HG03066 (cell line): ENCODE measurements at regions not wholly inside any gene's neighbourhood (a gene's known extent, or its start where the extent isn't known, plus 50 kb on each side); places are given as distances from the start of the nearest gene placed in this dataset.
"Not testable (repeated sequence)": the region's sequence is repeated elsewhere in the genome, so short reads cannot be mapped to it uniquely, and the experiment has no call there.

Experiments used
- ATAC-seq: cut with Tn5 transposase; IDR thresholded peaks from one replicate; pipeline ENCODE4 v1.9.1; 2021; ENCODE audit warnings: low read depth; ENCODE audit not compliant: unreplicated experiment

DNA sequence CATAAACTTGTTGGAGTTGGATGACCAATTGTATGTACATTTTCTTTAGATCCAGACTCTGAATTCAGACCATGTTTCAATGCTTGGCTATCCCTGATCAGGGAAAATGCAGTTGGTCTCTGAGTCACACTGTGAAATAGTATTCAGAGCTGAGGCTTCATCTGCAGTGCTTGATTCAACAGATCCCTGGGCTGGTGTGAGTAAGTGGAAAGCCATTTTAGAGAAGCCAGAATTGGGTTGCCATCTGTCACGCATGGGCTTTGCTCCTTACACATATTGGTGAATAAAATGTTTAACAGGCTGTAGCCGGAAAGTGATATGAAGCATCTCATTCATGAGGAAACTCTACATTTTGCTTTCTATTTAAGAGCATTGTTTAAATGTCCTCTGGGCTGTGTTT is 50.0 kb upstream of the ACYP2 start:
- no peak for ATAC-seq

DNA sequence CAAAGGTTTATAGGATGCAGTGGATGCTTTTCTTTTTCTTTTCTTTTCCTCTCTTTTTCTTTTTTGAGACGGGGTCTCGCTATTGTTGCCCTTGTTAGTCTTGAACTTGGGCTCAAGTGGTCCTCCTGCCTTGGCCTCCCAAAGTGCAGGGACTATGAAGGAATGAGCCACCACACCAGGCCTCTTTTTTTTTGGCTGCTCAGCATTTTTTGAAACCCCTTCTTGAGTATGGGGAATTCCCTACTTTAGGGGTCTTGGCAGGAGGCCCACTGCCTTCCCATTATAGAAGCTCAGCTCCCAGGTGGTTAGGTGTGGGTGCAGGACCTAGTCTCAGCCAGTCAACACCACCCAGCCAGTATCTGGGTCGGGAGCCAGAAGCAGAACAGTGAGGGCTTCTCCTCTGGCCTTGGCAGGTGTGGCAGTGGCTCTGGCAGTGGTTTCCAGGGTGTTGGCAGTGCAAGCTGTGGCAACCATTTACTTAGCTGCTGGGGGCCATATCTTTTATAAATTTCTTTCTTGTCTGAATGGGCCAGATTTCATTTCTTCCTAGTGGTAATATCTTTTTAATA is 51.4 kb upstream of the ACYP2 start:
- ATAC-seq = no peak

DNA sequence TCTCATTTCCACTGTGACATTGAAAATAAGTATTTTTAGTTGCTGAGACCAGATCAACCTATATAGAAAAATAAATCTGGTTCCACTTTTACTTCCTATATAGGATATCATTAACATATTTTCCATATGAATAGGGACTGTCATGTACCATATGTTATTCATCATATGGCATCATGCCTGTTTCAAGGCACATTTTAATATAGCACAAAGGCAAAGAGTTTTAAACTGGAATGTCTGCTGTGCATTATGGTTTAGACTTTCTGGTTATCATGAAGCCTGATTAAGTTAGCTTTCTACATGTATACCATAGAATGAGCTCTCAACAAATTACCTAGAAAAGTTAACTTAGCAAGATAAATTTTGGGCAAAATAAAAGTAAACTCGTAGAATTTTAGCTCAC is 53.0 kb upstream of the ACYP2 start:
- ATAC-seq = no peak

DNA sequence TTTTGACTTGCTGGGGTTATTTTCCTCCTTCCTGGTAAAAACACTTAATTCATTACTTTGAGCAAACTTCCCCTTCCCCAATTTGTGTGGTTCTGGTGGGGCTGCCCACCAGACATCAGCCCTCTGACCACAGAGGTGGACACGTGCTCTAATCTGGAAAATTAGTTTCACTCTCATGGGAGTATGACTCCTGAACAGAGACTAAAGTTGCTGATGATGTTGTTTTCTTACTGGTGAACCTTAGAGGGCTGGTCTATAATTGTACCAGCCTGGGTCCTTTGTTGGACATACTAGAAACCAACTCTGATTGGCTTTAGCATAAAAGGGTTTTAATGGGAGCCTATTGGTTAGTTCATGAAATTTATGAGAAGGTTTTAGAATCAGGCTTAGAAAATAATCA is 54.1 kb upstream of the ACYP2 start:
- ATAC-seq = no peak

DNA sequence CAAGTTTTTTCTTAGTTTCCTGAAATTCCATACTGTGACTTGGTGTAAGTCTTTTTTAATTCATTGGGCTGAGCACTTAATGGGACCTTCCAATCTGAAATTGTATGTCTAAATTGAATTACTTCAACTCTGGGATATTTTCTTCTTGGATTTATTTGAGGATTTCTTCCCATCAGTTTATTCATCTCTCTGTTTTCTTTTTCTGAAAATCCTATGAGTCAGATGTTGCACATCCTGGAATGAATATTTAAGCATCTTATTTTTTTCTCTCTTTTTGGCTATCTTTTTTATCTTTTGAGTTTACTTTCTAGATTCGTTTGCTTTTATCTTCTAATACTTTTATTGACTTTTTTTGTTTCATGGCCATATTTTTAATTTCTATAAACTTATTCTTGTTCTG is 55.4 kb upstream of the ACYP2 start:
- ATAC-seq = no peak

DNA sequence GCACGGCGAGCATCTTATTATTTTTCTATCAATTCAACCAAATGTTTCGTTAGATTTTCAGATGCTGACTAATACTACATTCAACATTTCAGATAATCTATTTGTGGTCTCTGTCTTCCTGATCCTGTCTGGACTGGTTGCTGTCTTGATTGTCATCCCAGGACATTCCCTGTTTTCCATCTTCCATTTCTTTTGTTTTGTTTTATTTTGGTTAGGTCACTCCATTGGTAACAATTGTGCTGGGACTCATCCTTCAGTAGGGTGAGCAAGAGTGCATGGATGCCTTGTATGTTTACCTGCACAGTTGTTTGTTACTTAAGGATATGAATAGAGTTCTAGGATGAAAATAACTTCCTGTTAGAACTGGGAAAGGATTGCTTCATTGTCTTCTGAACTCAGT is 55.9 kb upstream of the ACYP2 start:
- ATAC-seq = no peak

DNA sequence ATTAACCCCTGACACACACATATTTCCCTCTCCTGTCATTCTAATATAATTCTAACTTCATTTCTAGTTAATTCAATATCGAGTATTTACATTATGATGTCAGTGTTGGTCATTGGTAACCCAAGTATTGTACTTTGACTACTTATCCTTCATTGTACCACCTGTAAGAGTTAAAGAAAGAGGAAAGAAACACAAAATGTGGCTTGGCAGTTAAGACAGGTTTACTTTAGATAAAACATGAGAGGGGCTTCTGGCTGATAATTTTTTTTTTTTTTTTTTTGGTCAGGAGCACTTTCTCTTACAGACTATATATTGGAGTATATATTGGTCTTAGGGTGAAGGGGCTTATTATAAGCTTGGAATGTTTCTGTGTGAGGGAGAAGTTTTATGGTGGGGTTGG is 57.0 kb upstream of the ACYP2 start:
- no peak for ATAC-seq

DNA sequence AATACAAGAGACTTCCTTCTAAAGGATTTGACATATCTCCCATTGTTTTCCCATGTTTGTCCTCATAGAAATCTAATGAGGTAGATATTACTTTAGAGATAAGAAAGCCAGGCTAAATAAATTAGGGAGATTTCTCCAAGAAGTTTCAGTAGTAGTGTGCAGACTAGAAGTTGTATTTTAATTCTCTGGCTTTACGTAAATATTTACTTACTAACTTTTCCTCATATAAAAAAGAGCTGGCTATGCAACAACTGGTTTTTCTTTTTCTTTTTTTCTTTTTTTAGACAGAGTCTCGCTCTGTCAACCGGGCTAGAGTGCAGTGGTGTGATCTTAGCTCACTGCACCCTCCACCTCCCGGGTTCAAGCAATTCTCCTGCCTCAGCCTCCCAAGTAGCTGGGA is 60.6 kb upstream of the ACYP2 start:
- ATAC-seq = no peak

DNA sequence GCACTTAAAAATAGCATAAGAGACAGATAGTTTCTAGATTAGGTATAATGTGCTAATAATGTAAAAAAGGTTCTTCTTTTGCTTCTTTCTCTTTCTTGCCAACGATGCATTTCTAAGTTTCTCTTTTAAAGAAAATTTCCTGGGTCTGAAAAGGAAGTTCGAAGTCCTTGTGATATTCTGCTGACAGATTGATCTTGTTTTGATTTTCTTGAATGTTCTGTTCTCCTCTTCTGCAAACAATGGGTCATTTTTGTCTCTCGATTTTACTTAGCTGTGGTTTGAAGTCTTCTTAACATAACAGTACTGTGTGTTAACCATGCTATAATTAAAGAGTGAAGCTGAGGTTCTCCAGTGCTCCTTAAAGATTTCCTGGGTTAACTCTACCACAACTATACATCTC is 61.1 kb upstream of the ACYP2 start:
- ATAC-seq = peak; percentile 56

DNA sequence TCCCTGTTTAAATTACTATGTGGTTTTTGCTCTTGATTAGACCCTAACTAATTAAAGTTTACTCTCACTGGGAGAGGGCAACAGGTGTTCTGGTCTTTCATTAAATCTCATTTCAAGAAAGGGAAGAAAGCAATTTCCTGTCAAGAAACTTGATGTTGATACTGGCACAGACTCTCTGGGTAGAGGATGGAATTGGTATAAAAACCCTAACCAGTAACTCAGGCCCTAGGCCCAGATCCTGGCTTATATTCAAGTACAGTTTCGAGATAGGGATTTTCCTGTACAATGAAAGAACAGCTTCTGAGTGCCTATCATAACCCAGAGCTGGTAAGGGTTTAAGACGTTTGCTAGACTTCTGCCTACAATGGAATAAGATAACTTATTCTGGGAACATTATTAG is 61.6 kb upstream of the ACYP2 start:
- ATAC-seq = peak; percentile 36

DNA sequence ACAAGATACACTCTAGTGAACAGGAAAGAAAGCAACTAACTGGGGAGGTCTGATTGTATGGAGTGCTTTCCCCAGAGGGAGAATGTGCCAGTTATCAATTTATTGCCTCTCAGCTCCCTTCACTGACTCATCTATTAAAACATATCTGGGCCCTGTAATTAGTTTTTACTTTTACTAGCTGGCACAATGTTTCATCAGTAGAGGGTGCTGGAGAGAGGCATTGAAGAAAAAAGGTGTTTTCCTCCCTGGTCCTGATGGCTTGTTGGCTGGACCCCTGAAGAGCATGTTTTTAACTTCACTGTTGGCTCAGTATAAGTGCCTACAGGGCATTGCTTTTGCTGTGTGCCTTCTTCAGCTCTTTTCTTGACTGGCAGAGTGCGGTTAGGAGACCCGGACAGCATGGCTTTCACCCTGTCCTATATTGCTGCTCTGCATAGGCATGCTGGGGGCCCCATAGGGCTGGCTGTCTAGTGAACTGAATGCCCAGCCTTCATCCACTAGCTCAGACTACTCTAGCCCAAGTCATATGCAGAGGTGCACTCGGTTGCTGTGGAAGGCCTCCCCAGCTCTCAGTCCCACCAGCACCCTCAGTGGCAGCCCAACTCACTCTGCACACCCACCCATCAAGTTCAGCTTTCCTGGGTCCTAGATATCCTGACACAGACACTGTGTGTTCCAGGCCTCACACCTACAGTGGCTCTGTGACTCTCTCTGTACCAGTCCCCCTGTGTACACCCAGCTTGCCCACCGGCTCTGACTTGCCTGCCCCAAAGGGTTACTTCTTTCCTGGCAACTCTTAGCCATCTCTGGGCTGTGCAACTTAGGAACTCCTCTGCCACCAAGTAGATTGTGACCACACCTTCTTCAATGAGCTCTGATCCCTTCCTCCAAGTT is 62.3 kb upstream of the ACYP2 start:
- ATAC-seq = no peak

DNA sequence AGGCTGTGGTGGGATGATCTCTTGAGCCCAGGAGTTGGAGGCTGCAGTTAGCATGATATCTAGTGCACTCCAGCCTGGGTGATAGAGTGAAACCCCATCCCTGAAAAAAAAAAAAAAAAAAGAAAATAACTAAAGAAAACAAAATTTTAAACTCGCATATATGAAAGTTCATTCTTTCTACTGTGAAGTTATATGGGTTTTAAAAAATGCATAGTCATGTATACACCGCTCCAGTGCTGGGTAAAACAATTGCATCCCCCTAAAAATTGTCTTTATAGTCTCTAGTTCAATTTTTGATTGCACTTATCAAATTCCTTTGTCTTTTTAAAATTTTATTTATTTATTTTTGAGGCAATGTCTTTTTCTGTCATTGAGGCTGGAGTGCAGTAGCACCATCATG is 65.0 kb upstream of the ACYP2 start:
- ATAC-seq = no peak

DNA sequence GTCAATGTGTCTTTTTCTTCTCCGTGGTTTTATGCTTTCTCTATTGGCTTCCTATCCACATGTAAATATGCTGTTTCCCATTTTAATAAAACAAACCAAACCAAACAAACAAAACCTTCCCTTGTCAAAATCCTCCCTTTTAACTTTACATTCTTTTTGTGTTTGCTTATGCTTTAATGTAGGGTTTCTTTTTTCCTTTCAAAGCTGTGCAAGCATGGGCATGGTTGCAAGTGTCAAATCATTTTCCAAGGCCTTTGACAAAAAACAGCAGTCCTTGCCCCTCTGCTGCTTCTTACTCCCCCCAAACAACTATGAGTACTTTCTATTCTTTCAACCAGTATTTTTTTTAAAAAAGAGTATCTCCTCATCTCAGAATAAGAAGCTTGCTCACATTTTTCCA is 66.0 kb upstream of the ACYP2 start:
- ATAC-seq = no peak

DNA sequence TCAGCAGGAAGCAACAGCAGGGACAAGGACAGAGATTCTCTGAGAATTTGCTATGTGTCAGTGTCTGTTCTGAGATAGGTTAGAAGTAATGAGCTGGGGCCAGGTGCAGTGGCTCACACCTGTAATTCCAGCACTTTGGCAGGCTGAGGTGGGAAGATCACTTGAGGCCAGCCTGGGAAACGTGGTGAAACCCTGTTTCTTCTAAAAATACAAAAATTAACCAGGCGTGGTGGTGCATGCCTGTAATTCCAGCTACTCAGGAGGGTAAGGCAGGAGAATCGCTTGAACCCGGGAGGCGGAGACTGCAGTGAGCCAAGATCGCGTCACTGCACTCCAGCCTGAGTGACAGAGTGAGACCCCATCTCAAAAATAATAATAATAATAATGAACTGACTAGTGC is 66.5 kb upstream of the ACYP2 start:
- ATAC-seq = not testable (repeated sequence)

DNA sequence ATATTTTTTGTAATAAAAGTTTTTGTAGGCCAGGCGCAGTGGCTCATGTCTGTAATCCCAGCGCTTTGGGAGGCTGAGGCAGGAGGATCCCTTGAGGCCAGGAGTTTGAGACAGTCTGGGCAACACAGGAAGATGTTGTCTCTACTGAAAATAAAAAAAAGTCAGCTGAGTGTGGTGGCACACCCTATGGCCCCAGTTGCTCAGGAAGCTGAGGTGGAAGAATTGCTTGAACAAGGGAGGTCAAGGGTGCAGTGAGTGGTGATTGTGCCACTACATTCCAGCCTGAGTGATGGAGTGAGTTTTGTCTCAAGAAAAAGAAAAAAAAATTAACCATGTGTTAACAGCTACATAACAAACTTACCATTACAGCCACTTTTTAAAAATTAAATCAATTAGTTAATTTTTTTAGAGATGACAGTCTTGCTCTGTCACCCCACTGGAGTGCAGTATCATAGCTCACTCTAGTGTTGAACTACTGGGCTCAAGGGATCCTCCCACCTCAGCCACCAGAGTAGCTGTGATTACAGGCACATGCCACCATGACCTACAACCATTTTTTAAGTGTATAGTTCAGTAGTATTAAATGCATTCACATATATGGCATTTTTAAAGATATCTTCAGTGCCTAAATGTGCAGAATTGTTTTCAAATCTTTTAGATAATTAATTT is 67.2 kb upstream of the ACYP2 start:
- no peak for ATAC-seq

DNA sequence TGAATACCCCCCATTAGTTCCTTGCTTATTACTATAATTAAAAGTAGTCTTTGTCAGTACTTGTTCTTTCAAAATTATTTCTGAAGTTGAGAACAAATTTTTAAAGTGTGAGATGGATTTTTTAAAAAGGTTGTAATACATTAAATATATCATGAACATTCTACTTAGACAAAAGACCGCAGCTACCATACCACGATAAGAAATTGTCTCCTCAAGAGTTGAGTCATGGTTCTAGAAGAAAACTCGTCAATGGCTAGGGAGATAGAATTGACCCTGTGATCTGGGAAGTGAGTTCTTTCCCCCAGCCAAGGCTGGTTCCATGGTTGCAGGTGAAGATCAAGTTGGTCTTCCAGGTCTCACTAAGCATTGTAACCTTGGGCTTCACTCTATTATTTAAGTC is 67.8 kb upstream of the ACYP2 start:
- ATAC-seq = no peak

DNA sequence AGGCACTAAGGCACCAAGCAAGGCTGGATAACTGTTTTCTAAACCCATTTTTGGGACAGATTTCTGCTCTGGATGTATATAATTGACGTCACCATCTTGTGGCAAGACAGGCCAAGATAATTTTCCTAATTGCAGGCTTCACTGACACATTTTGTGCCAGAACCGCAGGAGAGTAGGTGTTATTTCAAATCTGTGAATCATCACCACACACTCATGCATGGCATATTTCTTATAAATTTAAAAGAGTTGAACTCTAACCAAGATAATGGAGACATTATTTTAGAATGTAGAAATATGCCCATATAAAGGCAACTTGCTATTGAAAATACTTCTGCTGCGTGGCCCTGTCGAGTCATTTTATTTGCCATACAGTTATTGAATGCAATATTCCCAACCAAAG is 68.3 kb upstream of the ACYP2 start:
- ATAC-seq = no peak

DNA sequence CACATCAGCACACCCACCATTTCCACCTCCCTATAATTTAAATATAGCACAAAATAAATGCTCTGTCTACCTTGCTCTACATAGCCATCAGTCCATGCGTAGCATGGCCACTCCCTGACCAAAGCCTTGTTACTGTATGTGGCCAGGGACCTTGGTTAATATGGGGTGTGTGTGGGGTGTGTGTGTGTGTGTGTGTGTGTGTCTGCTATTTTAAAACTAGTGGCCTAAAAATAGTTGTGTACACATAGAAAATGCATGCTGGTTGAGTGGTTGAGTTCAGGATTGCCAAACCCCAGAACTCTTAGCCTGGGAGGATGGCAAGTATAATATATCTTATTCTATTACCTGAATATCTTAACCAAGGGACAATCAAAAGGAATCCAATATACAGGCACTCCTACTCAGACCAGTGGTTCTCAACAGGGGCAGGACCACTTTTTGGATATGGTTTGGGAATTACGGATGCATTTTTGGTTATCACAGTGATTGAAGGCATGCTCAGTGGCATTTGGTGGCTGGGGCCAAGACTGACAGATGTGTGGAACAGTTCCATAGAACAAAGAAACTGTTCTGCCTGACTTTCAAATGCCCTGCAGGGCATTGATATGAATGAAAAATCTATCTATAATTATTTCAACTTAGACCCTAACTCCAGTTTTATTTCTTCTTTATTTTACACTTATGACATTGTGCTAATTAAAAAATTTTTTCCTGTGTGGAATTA is 72.3 kb upstream of the PSME4 start:
- no peak for ATAC-seq

DNA sequence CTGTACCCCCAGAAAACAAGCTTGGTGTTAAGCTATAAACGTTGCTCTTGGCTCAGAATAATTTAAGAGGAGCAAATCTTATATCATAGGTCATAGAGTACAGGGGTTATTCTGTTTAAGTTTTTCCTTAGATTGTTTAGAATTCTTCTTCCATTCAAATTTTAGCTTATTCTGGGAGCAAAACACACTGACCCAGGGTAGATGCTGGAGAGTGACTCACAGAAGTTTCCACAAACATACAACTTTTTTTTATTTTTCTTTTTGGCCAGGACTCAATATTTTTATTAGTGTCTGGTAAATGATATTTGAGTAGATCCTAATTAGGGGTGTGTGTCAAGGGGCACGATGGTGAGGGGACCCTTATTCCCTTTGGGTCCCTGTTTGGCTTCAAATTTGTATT is 71.5 kb upstream of the PSME4 start:
- ATAC-seq = no peak

DNA sequence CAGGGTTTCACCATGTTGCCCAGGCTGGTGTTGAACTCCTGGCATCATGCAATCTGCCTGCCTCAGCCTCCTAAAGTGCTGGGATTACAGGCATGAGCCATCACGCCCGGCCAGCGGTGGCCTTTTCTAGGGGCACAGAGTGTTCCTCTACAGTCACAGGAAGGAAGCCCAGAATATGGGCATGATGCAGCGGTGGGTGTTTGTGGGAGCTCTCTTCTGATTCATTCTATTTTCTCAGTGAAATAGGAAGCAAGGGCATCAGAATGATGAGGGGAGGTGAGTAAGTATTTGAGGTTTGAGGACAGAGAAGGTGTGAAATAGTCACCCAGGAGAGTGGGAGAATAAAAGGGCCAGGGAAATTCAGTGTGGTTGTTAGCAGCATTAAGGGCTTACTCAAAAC is 70.3 kb upstream of the PSME4 start:
- no peak for ATAC-seq

DNA sequence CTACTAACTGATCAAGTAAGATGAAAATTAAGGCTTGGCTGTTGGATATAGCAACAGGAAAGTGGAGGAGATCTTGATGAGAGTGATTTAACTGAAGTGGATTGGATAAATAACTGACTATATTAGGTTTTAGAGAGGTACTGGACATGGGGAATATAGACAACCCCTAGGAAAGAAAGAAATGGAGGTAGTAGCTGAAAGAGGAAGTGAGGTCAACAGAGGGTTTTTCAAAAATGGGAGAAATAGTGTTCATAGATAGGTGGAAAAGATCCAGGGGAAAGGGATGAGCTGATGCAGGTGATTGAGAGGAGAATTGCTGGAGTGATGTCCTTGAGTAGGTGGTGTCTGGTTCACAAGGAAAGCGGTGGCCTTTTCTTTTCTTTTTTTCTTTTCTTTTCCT is 69.9 kb upstream of the PSME4 start:
- ATAC-seq = no peak
